HCT116 (cell line): ENCODE measurements at regions not wholly inside any gene's neighbourhood (a gene's known extent, or its start where the extent isn't known, plus 50 kb on each side); places are given as distances from the start of the nearest gene placed in this dataset.

Experiments used
- ATAC-seq: fragments of 200-7000 bp; cut with Tn5 transposase; 2 replicates; pipeline ENCODE4 v1.9.1; 2020; ENCODE audit warnings: mild to moderate bottlenecking, moderate library complexity
- BruUV-seq: library from RNA; stranded (reverse); fragments of 400-500 nt; replicated peaks from 2 replicates; lab custom pipeline; 2021; lab: Mats Ljungman, UMichigan
- CTCF ChIA-PET: fragments of 300-600 bp; sonication (Branson Sonifier 250); formaldehyde crosslinking; loops from one replicate; lab custom pipeline; 2021; ENCODE audit warnings: antibody characterized with exemption; lab: Charles Lee
- POLR2A ChIA-PET: fragments of 300-600, 350-600 bp; sonication (Branson Sonifier 250); formaldehyde crosslinking; loops from one replicate; lab custom pipeline; 2021; ENCODE audit warnings: antibody characterized with exemption; lab: Charles Lee
- RAD21 ChIA-PET, 2 experiments: fragments of 300-600 bp; sonication (Branson Sonifier 250); formaldehyde crosslinking; loops; one replicate each; lab custom pipeline; 2023; ENCODE audit warnings: low total read pairs in 2 of 2; ENCODE audit not compliant: uncharacterized antibody in 2 of 2, unreplicated experiment in 2 of 2, low non-redundant PET in 1 of 2; lab: Charles Lee
- DNase-seq: peaks from one replicate; pipeline ENCODE4 v3.0.0-alpha.2; 2010; ENCODE audit warnings: low read depth, low spot score
- H2AFZ ChIP-seq: fragments of 200-600 bp; shearing (Covaris generic), sonication (generic); 2 replicates; pipeline ENCODE4 v1.6.1; 2017; ENCODE audit warnings: low read depth, mixed run types, mixed read lengths, antibody characterized with exemption, low read length; ENCODE audit not compliant: poor library complexity, severe bottlenecking
- H3K27ac ChIP-seq: 2 replicates; pipeline ENCODE4 v1.5.1; 2012; ENCODE audit warnings: low read depth, low read length
- H3K27me3 ChIP-seq: fragments of 200-600 bp; sonication (generic); 2 replicates; pipeline ENCODE4 v1.6.1; 2016; ENCODE audit warnings: mixed run types, low read length, mixed read lengths; ENCODE audit not compliant: insufficient read depth
- H3K36me3 ChIP-seq, 2 experiments: fragments of 200-500 bp in 1 of 2; fragments of 200-600 bp in 1 of 2; sonication (Bioruptor generic) in 1 of 2; sonication (generic) in 1 of 2; 2 replicates each; pipeline versions ENCODE4 v1.5.1 to v1.6.1; 2014 to 2016; ENCODE audit warnings: low read length in 2 of 2, inconsistent platforms in 1 of 2, mixed read lengths in 1 of 2, mixed run types in 1 of 2; ENCODE audit not compliant: insufficient read depth in 2 of 2, control insufficient read depth in 1 of 2
- H3K4me1 ChIP-seq, 2 experiments: fragments of 200-600 bp in 1 of 2; sonication (generic) in 1 of 2; 2 replicates each; pipeline versions ENCODE4 v1.5.1 to v1.6.1; 2012 to 2017; ENCODE audit warnings: low read length in 2 of 2, inconsistent platforms in 1 of 2, mild to moderate bottlenecking in 1 of 2, mixed read lengths in 1 of 2, mixed run types in 1 of 2, moderate library complexity in 1 of 2; ENCODE audit not compliant: insufficient read depth in 2 of 2, control insufficient read depth in 1 of 2
- H3K4me2 ChIP-seq: fragments of 200-600 bp; sonication (generic); 2 replicates; pipeline ENCODE4 v1.6.1; 2017; ENCODE audit warnings: mixed run types, low read length, mixed read lengths
- H3K4me3 ChIP-seq, 2 experiments: fragments of 200-600 bp in 1 of 2; sonication (generic) in 1 of 2; replicated peaks in 1 of 2; 2 replicates each; pipeline ENCODE4 v1.5.1; 2011 to 2016; ENCODE audit warnings: low read length in 2 of 2, control low read depth in 1 of 2, low read depth in 1 of 2, mild to moderate bottlenecking in 1 of 2, mixed read lengths in 1 of 2, mixed run types in 1 of 2
- H3K79me2 ChIP-seq: fragments of 200-600 bp; sonication (generic); 2 replicates; pipeline ENCODE4 v1.6.1; 2017; ENCODE audit warnings: mild to moderate bottlenecking, mixed run types, low read length, moderate library complexity, mixed read lengths; ENCODE audit not compliant: insufficient read depth
- H3K9ac ChIP-seq: fragments of 200-600 bp; sonication (generic); 2 replicates; pipeline ENCODE4 v1.6.1; 2016; ENCODE audit warnings: low read length, mixed read lengths
- H3K9me2 ChIP-seq: fragments of 200-600 bp; sonication (generic), shearing (Covaris generic); 2 replicates; pipeline ENCODE4 v1.6.1; 2017; ENCODE audit warnings: mixed run types, mild to moderate bottlenecking, moderate library complexity; ENCODE audit not compliant: insufficient read depth
- H3K9me3 ChIP-seq, 2 experiments: fragments of 200-500 bp in 1 of 2; fragments of 200-600 bp in 1 of 2; sonication (Bioruptor generic) in 1 of 2; sonication (generic) in 1 of 2; 2 replicates each; pipeline ENCODE4 v1.6.1; 2014 to 2017; ENCODE audit warnings: low read length in 2 of 2, mixed read lengths in 2 of 2, inconsistent platforms in 1 of 2, low read depth in 1 of 2, mild to moderate bottlenecking in 1 of 2, mixed run types in 1 of 2, moderate library complexity in 1 of 2; ENCODE audit not compliant: control insufficient read depth in 1 of 2, insufficient read depth in 1 of 2
- H4K20me1 ChIP-seq: fragments of 200-600 bp; sonication (generic), shearing (Covaris generic); 2 replicates; pipeline ENCODE4 v1.6.1; 2017; ENCODE audit warnings: mixed run types, mild to moderate bottlenecking, moderate library complexity; ENCODE audit not compliant: insufficient read depth
- CBX3 ChIP-seq: IDR thresholded peaks from 2 replicates; pipeline ENCODE4 v1.6.1; 2012; ENCODE audit warnings: low read depth
- CEBPB ChIP-seq: IDR thresholded peaks from 2 replicates; pipeline ENCODE4 v1.6.1; 2012; ENCODE audit warnings: low read depth
- EGR1 ChIP-seq: IDR thresholded peaks from 2 replicates; pipeline ENCODE4 v1.6.1; 2012; ENCODE audit warnings: low read depth
- EZH2 ChIP-seq: fragments of 200-600 bp; sonication (generic); IDR thresholded peaks from 2 replicates; pipeline ENCODE4 v1.6.1; 2017; ENCODE audit warnings: antibody characterized with exemption, mixed run types
- POLR2A ChIP-seq: IDR thresholded peaks from 2 replicates; pipeline ENCODE4 v1.7.0; 2011; ENCODE audit warnings: borderline replicate concordance; ENCODE audit not compliant: insufficient read depth, insufficient read length; ENCODE audit errors: extremely low read depth
- POLR2AphosphoS5 ChIP-seq: IDR thresholded peaks from 2 replicates; pipeline ENCODE4 v1.6.1; 2011; ENCODE audit warnings: mild to moderate bottlenecking, low read depth, low read length, moderate library complexity
- RAD21 ChIP-seq: IDR thresholded peaks from 2 replicates; pipeline ENCODE4 v1.6.1; 2012; ENCODE audit warnings: low read depth, mild to moderate bottlenecking
- REST ChIP-seq: IDR thresholded peaks from 2 replicates; pipeline ENCODE4 v1.6.1; 2012; ENCODE audit warnings: low read depth
- SIN3A ChIP-seq: IDR thresholded peaks from 2 replicates; pipeline ENCODE4 v1.6.1; 2012; ENCODE audit warnings: low read depth
- SRF ChIP-seq: IDR thresholded peaks from 2 replicates; pipeline ENCODE4 v1.6.1; 2012; ENCODE audit warnings: low read depth
- TCF7L2 ChIP-seq: IDR thresholded peaks from 2 replicates; pipeline ENCODE4 v1.7.0; 2011; ENCODE audit warnings: borderline replicate concordance, inconsistent platforms; ENCODE audit not compliant: insufficient read depth, insufficient read length; ENCODE audit errors: extremely low read depth
- YY1 ChIP-seq: IDR thresholded peaks from 2 replicates; pipeline ENCODE4 v1.6.1; 2011; ENCODE audit warnings: low read length, low read depth, moderate library complexity, mild to moderate bottlenecking; ENCODE audit not compliant: insufficient replicate concordance; ENCODE audit errors: extremely low read depth
- ZNF274 ChIP-seq: fragments of 200-500 bp; sonication (Bioruptor generic); IDR thresholded peaks from 2 replicates; pipeline ENCODE4 v1.6.1; 2014; ENCODE audit warnings: mild to moderate bottlenecking, low read depth, low read length, inconsistent platforms
- intact Hi-C: fragments of 100-400 bp; cut with micrococcal nuclease; formaldehyde crosslinking; loops from 2 replicates; pipeline ENCODE4 v1.10.0; 2022
- TF ChIP-seq, protein P1 (sequence below): IDR thresholded peaks from 2 replicates; pipeline ENCODE4 v1.6.1; 2012

GRCh38 chr3:144033863-144034262 is 62.2 kb downstream of the DIPK2A start:
- no peak overlapping the region for H3K9ac ChIP-seq
- intact Hi-C loops = no loop called here
- H3K27ac ChIP-seq = no peak overlapping the region
- H3K9me3 ChIP-seq = no peaks in the 10 kb centered on the region
- H3K4me3 ChIP-seq = no peak overlapping the region
- H3K4me2 ChIP-seq = no peak overlapping the region
- H2AFZ ChIP-seq = no peak overlapping the region
- ATAC-seq (no peak), DNase-seq (no peak)
- H3K4me1 ChIP-seq = no peaks in the 10 kb centered on the region
- H4K20me1 ChIP-seq = no peaks in the 10 kb centered on the region
- POLR2A ChIA-PET = no interaction called here
- RAD21 ChIA-PET = no interaction called here
- H3K36me3 ChIP-seq = no peaks in the 10 kb centered on the region
- CTCF ChIA-PET = no interaction called here
- H3K9me2 ChIP-seq = no peaks in the 10 kb centered on the region
- BruUV-seq = no TSS peak
- no peaks in the 10 kb centered on the region for H3K79me2 ChIP-seq
- H3K27me3 ChIP-seq = no peaks in the 10 kb centered on the region
- no peak for TF ChIP-seq REST
- TF ChIP-seq POLR2AphosphoS5 = no peak
- no peak for TF ChIP-seq EZH2
- TF ChIP-seq SIN3A = no peak
- TF ChIP-seq TCF7L2 = no peak
- no peak for TF ChIP-seq SRF
- TF ChIP-seq ZNF274 = no peak
- TF ChIP-seq POLR2A = no peak
- TF ChIP-seq, protein P1, sequence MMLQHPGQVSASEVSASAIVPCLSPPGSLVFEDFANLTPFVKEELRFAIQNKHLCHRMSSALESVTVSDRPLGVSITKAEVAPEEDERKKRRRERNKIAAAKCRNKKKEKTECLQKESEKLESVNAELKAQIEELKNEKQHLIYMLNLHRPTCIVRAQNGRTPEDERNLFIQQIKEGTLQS = no peak
- no peak for TF ChIP-seq CBX3
- no peak for TF ChIP-seq YY1
- TF ChIP-seq EGR1 = no peak
- no peak for TF ChIP-seq RAD21
- TF ChIP-seq CEBPB = no peak
